Stimulated activated CD8-positive, alpha-beta memory T cell treated with anti-CD3 and anti-CD28 coated beads, Interleukin-2, amount 100 ng/mL, for 1 hour (primary cell): ENCODE measurements at regions not wholly inside any gene's neighbourhood (a gene's known extent, or its start where the extent isn't known, plus 50 kb on each side); places are given as distances from the start of the nearest gene placed in this dataset.

ENCODE experiments used
- DNase-seq, 2 donors: peaks; one replicate each; pipeline ENCODE4 v3.0.0-alpha.2; 2020; ENCODE audit warnings: low read depth in 2 of 2

DNA sequence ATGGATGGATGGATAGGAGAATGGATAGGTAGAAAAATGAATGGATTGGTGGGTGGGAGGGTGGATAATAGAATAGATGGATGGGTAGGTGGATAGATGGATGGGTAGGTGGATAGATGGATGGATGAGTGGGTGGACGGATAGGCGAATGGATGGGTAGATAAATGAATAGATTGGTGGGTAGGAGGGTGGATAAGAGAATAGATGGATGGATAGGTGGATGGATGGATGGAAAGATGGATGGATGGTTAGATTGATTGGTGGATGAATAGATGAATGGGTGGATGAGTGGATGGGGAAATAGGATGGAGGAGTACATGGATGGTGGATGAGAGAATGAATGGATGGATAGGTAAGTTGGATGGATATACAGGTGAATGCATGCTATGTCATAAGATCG lies 110.5 kb downstream of the CEBPB start:
- DNase-seq = no peak

DNA sequence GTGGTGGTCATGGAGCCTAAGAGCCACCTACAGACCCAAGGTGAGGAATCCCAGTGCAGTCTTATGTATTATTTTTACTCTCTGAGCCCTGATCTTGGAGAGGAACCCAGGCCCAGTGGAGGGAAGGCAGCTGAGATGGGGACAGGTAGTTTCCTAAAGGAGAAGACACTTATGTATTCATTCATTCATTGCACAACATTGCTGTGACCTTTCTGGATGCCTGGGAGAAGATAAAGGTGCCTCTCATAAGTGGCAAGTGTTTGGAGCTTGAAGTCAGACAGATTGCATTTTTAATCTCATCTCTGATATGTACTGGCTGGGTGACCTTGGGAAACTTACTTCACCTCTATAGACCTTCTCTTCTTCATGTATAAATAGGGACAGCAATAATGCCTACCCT lies 111.1 kb downstream of the CEBPB start:
- DNase-seq = no peak

DNA sequence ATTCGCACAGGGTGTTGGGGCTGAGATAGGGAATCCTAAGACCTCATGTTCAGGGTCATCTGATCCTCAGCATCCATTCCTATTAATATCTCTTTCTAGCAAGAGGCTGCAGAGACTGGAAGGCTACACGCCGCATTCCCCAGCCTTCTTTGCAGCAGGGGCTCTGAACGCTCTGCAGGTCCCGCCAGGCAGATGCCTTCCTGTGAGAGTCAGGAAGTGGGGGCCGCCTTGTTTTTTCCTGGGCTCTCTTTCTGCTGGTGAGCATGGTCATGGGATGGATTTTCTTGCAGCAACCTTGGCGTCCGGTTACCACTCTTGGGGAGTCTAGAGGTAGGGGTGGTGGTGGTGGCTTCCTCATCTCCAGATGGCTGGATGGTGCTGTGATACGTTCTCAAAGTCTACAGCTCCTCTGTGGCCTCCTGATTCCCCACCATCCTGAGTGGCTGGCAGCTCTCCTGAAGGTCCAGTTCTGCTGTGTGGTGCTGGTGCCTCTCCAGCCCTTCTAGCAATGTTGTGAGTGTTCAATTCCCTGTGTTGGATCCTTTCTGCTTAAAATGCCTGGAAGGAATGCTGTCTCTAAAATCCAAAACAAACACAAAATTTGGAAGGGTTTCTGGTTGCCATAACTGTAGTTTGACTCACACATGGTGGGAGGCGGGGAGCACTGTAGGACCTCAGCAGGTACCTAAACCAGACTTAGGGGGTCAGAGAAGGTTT lies 111.9 kb downstream of the CEBPB start:
- DNase-seq = no peak

DNA sequence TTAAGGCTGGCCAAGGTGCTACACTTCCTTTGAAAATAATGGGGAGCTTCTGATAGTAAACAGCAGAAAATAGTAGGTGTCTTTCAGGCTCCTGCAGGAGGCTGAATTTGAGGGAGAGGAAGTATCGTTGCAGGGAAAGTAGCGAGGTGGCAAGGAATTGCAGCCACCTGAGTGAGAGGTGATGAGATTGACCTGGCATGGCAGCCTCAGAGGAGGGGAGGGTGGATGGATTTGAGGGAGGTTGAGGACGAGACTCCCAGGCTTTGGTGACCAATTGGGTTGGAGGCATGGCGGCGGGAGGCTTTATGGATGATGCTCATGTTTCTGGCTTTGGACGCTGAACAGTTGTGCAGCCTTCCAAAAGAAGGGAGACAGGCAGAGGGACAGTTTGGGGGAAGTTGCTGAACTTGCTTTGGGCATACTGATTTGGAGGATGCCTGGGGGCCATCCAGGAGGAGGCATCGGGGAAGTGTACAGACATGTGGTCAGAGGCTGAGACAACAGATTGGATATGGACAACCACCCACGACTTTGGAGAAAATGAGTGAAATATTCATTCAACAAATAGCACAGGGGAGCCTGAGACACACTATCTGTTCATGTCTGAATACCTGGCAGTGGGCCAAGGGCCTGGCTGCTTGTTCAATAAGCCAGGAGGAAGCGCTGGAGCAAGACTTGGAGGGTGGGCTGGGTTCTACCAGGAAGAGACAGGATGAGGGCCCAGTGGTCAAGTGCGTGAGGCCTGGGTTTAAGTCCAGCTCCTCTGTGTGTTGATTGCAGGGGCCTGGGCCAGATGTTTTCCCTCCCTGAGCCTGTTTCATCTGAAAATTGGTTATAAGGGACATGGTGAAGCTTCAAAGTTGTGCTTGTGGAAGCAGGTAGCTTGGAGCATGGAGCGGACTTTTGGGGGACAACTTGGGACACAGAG lies 113.2 kb downstream of the CEBPB start:
- DNase-seq = no peak

DNA sequence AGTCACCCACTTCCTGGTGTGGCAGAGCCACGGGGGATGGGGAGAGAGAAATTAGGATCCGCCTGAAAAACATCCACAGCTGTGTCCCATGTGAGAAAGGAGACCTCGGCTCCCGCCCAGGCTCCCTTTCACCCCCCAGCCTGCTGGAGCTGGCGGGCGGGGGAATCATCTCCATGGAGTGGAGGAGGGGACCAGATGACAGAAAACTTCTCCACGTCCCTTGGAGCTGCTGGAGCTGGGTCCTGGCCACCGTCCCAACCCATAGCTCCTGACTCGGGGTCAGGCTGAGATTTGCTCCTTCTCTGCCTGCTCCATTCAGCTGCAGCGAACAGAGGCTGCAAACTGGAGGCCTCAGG lies 113.8 kb downstream of the CEBPB start:
- no peak for DNase-seq

DNA sequence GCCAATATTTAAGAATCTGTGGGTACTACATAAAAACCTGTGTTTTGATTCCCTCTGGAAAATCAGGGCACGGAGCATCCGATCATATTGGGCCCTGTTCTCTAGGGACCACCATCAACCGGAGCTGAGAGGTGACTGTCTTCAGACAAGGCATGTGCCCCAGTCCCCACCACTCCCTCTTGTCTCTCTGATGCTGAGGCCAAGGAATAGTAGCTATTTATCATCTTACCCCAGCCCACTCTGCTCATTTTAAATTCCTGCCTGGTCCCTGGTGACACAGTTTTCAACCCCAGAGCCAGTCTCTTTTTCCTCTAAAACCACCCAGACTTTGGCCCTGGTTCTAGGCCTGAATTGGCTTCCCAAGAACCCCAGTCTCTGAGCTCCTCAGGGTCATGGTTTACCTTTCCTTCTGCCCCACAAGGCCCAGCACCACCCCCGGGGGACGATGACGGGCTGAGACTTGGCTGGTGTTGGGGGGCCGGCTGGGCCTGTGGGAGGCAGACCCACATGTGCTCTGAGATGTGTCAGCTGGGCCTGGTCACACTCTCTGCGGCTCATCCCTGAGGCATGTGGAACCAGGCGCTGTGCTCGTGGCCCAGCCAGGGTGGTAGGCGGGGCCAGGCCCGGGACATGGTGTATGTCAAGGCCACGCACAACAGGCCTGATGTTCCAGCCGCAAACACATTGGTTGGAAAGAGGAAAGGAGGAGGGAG lies 114.4 kb downstream of the CEBPB start:
- DNase-seq = no peak

DNA sequence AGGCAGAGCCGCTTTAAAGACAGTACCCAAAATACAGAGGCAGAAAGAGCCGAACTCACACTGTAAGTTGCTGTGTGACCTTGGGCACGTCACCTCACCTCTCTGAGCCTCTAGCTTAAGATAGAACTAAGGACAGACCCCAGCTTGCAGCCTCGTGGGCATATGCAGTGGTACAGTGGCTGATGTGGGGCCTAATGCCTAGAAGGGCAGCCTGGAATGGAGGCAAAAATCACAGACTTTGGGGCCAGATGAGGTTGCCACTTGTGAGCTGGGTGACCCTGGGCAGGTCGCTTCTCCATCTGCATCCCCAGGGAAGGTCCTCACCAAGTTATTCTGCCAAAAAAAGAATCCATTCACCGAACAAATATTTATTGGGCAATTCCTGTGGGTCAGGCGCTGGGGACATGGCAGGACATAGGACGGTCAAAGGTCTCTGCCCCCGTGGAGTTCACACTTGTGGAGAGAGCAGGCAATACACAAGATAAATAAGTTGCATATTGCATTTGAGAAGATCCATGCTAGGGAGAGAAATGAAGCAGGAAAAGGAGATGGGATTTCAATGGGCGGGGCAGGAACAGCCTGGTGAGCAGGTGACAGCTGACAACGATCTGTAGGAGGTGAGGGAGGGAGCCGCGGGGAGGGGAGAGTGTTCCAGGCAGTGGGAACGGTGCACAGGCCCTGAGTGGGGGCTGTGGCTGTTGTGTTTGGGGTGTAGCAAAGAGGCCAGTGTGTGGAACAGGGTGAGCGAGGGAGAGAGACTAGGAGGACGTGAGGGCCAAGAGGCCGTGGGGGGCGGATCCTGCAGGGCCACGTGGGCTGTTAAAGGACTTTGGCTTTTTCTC lies 115.2 kb downstream of the CEBPB start:
- DNase-seq = no peak

DNA sequence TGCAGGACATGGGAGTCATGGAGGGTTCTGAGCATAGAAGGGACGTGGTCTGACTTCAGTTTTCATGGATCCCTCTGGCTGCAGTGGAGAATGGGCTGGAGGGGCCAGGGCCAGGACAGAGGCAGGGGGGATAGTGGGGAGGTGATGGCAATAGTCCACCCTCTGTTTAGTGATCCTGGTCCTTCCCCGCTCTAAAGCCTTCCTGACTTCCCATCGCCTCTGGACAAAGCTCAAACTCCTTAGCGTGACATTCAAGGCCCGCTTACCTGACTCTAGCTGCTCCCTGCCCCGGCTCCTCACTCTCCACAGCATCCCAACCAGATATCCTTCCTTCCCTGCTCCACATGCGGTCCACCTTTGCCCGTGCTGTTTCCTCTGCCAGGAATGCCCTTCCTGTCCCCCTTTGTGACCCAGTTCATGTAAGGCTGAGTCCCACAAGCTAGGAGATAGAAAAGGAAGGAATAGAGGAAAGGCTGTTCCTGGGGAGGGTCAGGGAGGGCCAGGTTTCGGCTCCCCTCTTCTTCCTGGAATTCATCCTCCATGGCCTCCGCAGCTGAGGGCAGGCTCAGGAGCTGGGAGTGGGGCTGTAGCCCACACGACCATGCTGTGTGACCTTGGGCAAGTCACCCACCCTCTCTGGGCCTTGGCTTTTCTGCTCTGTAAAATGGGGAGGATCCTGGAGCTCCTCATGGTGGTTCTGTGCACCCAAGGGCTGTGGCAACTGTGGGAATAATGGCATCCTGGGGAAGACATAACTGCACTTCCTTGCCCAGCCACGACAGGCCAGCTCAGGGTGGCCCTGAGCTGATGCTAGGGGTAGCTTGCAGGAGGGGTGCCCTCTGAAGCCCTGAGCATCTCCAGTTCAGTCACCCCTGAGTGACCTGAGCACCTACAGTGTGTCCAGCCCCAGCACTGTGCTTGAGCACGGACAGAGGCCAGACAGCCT lies 116.1 kb downstream of the CEBPB start:
- DNase-seq = no peak

DNA sequence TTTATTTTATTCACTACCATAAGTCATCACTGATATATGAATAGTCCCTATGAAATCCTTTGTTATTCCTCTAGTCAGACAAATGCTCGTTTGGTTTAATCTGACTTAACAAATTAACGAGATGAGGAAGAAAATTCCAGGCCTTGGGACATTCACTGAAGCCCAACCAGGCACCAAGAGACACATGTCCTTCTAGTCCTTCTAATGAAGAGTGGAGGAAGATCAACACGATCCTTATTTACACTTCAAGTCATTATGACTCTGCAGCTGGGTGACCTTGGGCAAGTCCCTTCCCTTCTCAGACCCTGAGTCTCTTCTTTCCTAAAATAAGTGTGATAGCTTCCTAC lies 117.5 kb downstream of the CEBPB start:
- no peak for DNase-seq

DNA sequence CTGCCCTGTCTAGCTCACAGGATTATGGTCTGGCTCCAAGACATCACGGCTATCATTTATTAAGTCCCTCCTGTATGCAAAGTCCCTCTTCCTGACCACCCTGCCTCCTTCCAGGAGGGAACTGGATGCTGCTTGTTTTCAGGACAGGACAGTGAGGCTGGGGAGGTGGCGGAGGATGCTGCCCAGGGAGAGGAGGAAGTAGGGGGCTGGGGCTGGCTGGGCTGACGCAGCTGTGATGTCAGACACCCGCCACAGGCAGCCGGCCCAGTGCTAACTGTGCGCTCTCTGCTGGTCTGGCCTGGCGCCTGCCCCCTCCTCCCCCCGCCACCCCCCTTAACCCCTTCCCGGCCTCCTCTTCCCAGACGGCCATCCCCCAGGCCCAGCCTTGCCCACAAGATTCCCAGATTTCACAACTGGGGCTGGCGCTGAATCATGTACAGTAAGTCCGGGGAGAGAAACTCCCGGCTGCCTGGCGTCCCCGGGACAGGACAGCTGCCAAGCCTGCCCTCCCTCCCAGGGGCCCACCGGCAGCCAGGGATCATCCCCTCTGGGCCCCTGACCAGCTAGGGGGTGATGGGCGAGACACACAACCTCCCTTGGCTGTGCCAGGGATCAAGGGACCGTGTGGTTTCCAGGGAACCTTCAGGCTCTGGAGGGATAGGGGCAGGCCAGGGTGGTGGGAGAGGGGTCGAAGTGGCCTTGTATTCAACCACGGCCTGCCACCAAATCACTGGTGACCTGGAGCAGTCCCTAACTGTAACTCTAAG lies 118.1 kb downstream of the CEBPB start:
- DNase-seq = no peak

DNA sequence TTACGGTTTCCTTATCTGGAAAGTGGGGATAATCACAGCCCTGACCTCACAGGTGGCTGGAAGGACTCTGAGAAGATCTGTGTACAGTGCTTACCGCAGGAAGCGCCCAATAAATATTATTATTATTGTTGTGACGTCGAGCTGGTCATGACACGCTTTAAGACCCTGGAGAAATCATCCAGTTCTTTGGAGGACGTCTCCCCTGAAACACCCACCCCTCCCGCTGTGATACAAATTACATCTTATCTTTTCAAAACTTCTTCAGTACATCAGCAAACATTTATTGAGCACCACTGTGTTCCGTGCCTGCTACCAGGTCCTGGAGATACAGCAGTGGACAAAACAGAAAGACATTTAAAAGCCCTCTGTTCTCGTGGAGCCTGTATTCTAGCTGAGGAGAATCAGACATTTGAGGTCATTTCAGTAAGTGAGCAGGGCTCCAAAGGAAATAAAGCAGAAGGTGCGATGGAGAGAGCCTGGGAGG lies 118.7 kb downstream of the CEBPB start:
- no peak for DNase-seq

DNA sequence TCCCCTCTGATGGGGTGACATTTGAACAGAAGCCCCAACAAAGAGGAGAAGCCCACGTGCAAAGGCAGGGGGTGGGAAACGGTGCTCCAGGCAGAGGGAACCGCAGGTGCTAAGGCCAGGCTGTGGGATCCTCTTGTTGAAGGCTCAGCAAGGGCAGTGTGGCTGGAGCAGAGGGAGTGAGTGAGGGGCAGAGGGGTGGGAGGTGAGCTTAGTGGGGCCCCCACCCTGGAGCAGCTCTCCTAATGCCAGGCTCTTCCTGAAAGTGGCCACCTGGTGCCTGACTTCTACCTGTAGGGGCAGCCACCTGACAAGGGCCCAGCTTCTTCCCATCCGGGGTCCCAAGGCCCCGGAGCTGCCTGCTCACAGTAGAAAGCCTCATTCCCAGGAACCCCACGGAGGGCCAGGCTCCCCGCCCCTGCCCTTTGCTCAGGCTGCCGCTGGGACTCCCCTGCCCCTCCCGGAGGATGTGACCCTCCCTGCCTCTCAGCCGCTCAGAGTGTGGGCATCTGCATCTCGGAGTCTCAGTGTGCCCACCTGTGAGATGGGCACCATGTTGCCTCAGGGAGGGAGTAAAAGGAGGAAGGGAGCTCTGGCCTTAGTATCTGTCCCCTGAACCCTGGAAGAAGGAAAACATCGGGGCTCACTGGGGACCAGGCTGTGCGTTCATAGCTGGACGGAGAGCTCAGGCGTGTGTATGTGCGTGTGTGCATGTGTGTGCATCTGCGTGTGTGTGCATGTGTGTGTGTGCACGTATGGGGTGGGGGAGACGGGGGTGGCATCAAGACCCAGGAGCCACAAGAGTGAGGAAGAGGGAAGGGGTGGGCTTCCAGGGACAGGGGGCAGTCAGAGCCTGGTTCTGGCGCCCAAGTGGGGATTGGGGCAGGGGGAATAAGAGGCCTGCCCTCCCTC lies 119.4 kb downstream of the CEBPB start:
- DNase-seq = no peak

DNA sequence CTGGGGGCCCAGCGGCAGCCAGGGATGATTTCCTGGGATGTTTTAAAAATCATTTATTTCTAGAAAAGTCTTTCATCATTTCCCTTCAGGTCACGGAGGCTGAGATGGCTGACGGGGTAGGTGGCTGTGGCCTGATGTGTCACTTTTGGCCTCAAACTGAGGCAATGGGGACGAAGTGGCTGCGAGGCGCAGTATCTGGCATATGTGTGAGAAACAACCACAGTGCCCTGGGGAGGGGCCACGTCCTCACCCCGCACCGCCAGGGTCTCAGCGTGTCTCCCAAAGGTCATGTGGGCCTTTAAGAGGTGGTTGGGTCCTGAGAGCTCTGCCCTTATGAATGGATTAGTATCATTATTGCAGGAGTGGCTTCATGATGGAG lies 120.0 kb downstream of the CEBPB start:
- DNase-seq = no peak

DNA sequence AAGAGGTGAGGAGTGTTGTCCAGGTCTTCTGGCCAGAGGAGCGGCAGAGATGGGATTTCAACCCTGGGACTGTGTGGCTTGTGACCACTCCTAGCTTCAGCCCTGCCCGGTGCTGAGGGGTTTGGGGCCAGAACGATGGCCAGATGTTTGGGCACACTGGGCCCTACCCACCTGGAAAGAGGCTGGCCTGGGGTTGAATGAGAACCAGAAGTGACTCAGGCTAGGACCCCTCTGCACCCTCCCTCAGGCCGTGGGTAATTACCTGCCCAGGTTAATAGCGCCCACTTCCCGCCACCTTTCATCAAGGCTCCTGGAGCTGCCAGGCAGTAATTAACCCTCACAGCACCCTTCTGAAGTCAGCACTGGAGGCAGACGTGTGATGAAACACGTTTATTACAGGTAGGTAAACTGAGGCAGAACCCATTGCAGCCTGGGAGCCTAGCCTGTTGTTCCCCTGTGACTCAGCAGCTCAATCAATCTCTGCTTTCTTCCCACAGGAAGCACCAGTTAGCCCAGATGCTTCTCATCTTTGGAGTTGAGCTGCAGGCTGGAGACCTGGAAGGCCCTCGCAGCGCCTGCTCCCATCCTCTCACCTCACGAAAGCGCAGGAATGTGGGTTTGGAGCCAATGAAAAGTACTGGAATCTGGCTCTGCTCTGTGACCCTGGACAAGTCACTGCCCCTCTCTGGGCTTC lies 120.8 kb downstream of the CEBPB start:
- DNase-seq = no peak

DNA sequence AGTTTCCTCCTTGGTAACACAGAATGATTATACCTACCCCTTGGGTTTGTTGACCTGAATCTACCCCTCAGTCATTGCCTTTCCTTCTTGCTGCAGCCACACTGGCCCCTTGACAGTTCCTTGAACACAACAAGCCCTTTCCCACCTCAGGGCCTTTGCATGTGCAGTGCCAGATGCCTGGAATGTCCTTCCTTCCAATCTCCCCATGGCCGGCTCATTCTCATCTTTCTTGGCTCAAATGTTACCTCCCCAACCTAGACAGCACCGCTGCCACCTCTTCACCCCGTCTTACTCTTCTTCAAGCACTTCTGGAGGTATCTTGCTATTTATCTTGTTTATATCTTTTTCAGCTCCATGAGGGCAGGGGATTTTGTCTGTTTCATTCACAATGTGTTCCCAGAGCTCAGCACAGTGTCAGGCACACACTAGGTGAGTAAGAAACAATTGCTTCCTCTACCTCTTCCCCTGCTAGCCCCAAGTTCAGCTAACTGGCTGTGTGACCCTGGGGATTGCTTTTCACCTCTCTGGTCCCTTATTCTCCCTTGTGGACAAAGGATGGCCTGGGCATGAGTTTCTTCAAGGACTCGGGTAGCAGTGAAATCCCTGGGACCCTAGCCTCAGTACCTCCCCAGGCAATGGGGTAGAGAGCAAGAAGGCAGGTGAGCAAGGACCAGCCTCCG lies 121.5 kb downstream of the CEBPB start:
- no peak for DNase-seq

DNA sequence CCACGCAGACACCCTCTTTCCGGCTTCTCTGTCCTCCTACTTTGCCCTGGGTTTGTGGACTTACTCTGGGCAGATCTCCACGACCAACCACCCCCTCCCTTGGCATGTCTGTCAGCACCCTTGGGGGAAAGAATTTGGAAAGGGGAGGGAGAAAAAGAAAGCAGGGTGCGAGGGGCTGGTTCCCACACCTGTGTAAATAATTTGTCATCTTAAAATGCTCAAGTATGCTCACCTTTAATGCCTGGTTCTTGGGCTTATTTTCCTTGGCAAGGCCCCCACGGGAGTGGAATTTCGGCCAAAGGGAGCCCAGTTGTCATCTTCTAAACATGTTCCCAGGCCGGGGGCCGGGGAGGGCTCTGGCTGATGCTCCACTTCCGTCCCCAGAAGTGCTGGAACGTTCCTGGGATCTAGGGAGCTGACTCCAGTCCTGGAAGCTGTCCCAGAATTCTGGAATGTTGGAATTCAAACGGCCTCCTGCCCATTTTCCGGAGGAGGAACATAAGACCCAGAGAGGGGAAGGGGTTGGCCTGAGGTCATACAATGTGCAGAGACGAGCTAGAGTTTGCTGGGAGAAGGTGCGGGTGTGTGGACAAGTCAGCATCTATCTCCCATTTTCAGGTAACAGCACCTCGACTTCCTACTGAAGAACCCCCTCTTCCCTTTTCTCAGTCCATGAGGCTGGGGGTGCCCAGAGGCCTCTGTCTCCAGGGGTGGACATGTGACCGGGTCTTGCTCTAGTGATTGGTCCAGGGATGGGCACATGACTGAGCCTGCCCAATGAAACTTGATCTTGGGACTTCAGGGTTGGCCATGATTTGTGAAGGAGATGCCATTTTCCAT lies 122.3 kb downstream of the CEBPB start:
- no peak for DNase-seq

DNA sequence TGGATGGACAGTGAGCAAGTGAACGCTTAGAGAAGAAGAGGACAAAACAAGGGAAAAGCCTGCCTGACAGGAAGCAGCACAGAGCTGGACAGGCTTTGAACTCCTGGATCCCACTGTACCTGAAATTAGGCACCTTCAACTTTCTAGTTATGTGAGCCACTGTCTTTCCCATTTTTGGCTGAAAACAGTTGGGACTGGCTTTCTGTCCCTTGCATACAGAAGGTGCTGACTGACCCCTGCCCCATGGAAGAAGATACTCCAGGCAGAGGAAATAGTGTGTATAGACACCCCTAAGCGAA lies 122.8 kb downstream of the CEBPB start:
- no peak for DNase-seq
